DOHH2 (cell line): ENCODE measurements at regions not wholly inside any gene's neighbourhood (a gene's known extent, or its start where the extent isn't known, plus 50 kb on each side); places are given as distances from the start of the nearest gene placed in this dataset.

Source experiments
- CTCF ChIP-seq: fragments of 200-600 bp; sonication (generic); IDR thresholded peaks from one replicate; pipeline ENCODE4 v1.5.1; 2014; ENCODE audit warnings: antibody characterized with exemption, mild to moderate bottlenecking, low read depth, low read length; ENCODE audit not compliant: poor library complexity, severe bottlenecking
- EZH2phosphoT487 ChIP-seq: fragments of 200-600 bp; sonication (generic); IDR thresholded peaks from 2 replicates; pipeline ENCODE4 v1.6.1; 2017; ENCODE audit warnings: borderline replicate concordance, mild to moderate bottlenecking, antibody characterized with exemption, low read length, moderate library complexity, mixed read lengths

- TF ChIP-seq CTCF = no peak
- no peak for TF ChIP-seq EZH2phosphoT487
Measured at GRCh38 chr2:187228986-187229385, 219.1 kb downstream of the CALCRL start.
